ENCODE measurements at regions not wholly inside any gene's neighbourhood (a gene's known extent, or its start where the extent isn't known, plus 50 kb on each side); places are given as distances from the start of the nearest gene placed in this dataset.
A peak's percentile ranks its signal among the peaks of the same experiment; 100 is the strongest.
"Not testable (repeated sequence)": the region's sequence is repeated elsewhere in the genome, so short reads cannot be mapped to it uniquely, and the experiment has no call there.

DNA sequence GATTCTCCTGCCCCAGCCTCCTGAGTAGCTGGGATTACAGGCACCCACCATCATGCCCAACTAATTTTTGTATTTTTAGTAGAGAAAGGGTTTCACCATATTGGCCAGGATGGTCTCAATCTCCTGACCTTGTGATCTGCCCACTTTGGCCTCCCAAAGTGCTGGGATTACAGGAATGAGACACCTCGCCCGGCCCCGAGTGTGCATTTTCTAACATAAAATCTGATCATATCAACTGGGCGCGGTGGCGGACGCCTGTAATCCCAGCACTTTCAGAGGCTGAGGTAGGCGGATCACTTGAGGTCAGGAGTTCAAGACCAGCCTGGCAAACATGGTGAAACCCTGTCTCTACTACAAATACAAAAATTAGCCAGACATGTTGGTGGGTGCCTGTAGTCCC, 745.5 kb upstream of the TPTE start:
- DNase-seq = peak in 2 of 10 donors; percentile 83 to 89
- intact Hi-C loops (cut with DNase I) = not testable (repeated sequence)

DNA sequence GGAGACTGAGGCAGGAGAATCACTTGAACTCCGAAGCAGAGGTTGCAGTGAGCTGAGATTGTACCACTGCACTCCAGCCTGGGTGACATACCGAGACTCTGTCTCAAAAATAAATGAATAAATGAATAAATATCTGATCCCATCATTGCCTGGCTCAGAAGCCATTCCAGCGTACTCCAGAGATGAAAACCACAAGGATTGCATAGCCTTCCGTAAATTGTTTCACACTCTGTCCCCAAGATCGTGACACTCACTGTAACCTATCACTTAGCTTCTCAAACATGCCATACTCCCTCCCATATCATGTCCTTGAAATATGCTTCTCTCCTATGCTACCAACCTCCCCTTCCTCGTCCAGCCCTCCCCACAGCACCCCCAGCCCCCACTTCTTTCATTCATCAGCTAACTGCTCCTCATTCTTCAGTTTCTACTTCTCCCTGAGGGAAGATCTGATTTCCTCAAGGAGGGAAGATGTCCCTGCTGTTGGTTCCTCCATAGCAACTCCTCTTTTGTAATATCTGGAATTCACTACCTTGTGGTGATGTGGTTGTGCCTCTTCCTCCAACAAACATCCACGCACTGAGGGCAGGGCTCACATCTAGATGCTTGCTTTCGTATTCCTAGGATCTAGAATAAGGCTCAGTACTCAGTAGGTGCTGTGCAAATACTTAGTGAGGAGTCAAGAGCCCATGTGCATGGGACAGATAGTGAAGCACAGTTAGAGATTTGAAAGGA, 744.9 kb upstream of the TPTE start:
- DNase-seq; intact Hi-C loops (cut with DNase I): not testable (repeated sequence)

DNA sequence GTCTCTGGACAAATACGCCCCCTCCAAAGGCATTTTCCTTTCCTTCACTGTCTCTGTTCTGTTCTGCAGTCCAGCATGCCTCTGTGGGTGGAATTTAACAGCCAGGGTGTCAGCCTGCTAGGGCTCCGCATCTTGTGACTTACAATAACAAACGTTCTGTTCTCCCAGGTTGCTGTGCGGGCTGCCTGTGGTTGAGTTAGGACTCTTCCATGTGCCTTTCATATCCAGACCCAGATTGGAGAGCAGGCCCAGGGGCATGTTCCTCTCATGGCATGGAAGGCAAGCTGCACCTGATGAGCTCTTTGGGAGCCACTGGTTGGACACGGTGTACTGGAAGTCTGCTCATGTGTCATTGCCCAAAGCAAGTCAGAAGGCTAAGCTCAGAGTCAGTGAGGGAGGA, 742.8 kb upstream of the TPTE start:
- DNase-seq = peak in 2 of 10 donors; percentile 74 to 82
- intact Hi-C loops (cut with DNase I) = not testable (repeated sequence)

DNA sequence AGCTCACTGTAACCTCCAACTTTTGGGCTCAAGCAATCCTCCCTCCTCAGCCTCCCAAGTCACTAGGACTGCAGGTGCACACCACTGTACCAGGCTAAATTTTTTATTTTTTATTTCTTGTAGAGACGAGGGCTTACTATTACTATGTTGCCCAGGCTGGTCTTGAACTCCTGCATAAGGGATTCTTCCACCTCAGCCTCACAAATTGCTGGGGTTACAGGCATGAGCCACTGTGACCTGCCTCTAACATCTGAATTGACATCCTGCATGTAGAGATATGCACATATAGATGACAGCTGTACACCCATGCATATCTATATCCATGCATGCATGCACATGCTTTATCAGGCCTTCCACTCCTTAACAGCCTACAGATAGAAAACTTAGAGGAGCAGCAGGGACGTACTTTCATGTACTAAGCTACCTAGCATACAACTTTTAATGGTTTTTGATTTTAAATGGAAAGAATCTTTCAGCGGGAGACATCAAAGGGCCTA, 740.9 kb upstream of the TPTE start:
- intact Hi-C loops (cut with DNase I) = no loop called here

DNA sequence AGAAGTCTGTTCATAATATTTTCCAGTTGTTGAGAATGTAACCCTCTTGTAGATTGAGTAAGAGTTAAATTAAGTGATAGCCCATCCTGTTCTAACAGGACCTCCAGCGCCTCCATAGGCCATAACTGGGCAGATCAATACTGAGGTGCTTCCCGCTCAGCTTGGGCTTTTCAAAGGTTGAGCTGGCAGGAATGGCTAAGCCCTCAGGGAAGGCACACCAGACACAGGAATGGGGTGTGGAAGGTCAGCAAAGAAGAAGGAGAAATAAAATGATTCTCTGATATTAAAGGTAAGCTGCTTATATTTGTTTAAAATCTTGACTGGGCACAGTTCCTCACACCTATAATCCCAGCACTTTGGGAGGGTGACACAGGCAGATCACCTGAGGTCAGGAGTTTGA, 737.8 kb upstream of the TPTE start:
- intact Hi-C loops (cut with DNase I) = not testable (repeated sequence)

More for the DNA sequence above, 740.9 kb upstream of the TPTE start:
- no peak for DNase-seq

DNA sequence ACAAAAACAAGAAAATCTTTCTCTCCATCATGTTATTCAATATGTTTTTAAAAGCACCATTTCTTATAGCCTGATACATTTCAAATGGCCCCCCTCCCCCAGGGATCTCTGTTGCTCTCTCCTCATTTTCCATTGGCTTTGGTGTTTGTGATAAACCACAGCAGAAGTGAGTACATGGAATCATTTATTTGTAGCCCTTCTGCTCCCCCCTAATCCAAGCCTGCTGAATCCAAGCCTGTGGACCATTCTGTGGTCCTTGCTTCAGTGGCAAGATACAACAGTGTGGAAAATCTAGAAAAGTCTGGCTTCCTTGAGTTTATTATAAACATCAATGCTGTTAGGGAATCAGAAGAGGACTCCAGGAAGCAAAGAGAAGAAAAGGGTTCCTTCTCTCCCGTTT, 737.2 kb upstream of the TPTE start:
- DNase-seq; intact Hi-C loops (cut with DNase I): not testable (repeated sequence)

More for the DNA sequence above, 737.8 kb upstream of the TPTE start:
- DNase-seq = not testable (repeated sequence)

DNA sequence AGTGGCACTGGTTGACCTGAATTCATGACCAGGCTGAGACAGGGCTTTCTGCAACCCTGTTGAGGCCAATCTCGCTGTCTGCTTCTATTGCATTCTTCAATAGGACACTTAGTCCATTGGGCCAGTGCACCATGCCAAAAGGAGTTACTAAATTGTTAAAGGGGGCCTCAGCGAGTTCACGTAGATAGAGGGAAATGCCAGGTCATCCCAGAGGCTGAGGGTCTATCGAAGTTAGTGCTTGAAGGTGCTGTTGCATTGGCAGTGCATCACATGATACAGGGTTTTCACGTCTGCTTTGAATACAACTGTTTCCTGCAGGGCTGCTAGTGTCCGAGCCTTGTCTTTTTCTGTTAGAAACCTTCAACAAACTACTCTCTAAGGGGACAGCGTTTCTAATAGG, 735.3 kb upstream of the TPTE start:
- DNase-seq; intact Hi-C loops (cut with DNase I): not testable (repeated sequence)

DNA sequence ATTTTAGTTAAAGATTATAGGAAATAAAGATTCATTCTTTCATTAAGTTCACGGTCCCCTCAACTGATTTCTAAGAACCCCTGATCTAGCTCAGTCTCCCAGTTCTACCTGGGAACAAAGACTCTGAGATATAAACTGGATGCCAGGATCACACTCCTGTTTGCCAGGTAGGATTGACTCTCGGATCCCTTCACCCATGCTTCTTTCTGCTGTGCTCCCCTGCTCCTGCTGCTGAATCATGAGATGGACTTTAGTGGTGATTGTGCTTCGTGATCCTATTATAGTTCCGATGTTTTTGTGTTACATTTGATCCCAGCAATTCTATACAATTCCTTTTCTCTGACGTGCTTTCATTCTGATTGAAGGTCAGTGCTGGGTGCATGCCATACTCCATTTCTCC, 733.1 kb upstream of the TPTE start:
- DNase-seq; intact Hi-C loops (cut with DNase I): not testable (repeated sequence)

DNA sequence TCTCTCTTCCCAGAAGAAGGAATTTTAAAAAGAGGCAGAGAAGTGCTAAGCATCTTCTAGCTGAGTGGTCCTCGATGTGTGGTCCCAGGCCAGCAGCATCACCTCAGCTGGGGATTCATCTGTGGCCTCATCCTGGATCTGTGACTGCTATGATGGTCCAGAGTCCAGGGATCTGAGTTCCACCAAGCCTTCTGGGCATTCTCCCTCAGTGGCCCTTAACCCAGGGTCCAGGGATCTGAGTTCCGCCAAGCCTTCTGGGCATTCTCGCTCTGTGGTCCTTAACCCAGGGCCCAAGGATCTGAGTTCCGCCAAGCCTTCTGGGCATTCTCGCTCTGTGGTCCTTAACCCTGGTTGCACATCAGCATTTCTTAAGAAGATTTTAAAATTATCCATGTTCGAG, 731.0 kb upstream of the TPTE start:
- DNase-seq = peak in 2 of 10 donors; percentile 35 to 74
- intact Hi-C loops (cut with DNase I) = not testable (repeated sequence)

DNA sequence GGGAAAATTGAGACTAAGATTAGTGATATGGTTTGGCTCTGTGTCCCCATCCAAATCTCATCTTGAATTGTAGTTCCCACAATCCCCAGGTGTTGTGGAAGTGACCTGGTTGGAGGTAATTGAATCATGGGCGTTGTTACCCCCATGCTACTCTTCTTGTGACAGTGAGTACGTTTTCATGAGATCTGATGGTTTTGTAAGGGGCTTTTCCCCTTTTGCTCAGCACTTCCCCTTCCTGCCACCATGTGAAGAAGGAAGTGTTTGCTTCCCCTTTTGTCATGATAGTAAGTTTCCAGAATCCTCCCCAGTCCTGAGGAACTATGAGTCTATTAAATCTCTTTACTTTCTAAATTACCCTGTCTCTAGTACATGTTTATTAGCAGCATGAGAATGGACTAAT, 729.9 kb upstream of the TPTE start:
- intact Hi-C loops (cut with DNase I); DNase-seq: not testable (repeated sequence)

DNA sequence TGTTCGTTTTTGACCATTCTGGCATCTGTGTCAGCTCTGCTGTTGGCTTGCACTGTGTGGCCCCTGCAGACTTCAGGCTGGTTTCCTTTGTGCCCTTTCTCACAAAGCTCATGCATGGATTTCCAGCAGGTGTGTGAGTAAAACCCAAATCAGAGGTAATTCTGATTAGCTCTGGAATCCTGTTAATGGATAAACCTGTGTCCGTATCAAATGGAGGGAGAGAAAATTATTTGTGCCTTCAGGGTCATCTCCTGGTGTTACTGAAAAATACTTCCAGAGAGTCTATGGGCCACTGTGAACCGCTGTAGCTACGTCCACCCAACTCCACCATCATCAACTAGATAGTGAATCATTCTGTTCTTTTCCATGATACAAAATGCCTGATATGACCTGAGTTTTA, 726.1 kb upstream of the TPTE start:
- intact Hi-C loops (cut with DNase I); DNase-seq: not testable (repeated sequence)

DNA sequence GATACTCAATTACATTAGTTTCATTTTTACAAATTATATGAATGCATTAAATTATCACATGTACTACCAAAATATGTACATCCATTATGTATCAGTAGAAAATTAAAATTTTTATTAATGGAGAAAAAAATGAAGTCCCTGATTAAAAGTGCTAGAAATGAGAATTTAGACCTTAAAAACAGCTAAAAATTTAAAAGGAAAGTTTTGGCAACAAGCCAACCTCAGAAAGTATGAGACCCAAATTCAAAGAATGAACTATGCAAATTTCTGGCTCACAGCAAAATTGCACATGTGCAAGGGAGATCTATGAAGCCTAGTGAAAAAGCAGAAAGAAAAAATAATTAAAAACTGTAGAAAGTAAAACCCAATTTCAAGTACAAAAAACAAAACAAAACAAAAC, 725.1 kb upstream of the TPTE start:
- DNase-seq; intact Hi-C loops (cut with DNase I): not testable (repeated sequence)

DNA sequence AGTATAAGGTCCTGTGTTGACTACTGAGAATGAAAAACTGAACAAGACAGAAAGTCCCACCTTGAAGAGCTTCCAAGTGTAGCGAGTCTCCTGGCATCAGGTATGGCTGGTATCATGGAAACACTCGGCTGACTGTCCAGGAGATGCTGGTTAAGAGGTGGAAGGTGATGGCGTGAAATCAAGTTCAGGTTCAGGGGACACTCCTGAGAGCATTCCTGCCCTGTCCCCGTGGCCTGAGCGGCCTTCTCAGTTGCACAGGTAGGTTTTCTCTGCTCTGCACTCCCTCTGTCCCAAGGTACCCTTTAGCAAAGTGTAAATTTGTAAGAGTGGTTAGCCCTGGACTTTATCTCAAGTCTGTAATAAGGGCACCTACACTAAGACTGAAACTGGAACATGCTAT, 713.7 kb upstream of the TPTE start:
- intact Hi-C loops (cut with DNase I); DNase-seq: not testable (repeated sequence)

DNA sequence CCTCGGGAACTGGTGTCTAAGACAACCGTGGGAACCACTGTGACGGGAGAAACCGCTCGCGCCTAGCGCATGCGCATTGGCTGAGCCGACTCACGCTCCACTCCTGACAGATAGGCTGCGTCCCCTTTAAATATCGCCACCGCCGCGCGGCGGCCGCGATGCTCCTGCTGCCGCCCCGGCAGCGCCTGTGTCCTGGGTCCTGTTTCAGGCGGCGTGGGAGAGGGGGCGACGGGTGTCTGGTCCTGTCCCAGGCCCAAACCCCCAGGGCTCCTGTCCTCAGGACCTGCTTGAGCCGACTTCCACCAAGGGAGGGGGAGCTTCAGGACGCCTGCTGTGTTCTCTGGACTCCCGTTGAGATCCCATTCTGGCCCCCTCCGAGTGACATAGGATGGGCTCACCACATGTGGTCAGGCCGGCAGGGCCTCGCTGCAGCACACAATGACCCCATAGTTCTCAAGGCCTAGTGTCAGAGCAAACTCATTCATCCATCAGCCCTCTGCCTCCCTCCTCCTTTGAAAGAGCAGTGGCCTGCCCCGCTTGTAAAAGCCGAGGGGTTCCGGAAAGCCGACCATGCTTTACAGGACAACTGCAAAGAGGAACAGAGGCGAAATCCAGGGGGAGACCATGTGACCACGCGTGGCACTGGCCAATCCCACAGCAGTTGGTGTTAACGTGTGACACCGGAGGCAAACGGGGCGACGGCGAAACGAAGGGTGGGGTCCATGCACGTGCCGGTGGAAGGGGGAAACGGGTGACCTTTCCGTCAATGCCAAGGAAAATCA, 710.0 kb upstream of the TPTE start:
- peak in 3 of 10 donors; percentile 42 to 82 (median 55) for DNase-seq
- intact Hi-C loops (cut with DNase I) = not testable (repeated sequence)

DNA sequence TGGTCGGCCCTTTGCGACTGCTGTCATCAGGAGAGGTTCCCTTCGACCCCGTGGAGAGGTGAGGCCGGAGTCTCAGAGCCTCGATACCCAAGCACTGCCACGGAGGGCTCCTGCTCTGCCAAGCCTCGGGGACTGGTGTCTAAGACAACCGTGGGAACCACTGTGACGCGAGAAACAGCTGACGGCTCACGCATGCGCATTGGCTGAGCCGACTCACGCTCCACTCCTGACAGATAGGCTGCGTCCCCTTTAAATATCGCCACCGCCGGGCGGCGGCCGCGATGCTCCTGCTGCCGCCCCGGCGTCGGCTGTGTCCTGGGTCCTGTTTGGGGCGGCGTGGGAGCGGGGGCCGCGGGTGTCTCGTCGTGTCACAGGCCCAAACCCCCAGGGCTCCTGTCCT, 708.9 kb upstream of the TPTE start:
- intact Hi-C loops (cut with DNase I) = not testable (repeated sequence)

DNA sequence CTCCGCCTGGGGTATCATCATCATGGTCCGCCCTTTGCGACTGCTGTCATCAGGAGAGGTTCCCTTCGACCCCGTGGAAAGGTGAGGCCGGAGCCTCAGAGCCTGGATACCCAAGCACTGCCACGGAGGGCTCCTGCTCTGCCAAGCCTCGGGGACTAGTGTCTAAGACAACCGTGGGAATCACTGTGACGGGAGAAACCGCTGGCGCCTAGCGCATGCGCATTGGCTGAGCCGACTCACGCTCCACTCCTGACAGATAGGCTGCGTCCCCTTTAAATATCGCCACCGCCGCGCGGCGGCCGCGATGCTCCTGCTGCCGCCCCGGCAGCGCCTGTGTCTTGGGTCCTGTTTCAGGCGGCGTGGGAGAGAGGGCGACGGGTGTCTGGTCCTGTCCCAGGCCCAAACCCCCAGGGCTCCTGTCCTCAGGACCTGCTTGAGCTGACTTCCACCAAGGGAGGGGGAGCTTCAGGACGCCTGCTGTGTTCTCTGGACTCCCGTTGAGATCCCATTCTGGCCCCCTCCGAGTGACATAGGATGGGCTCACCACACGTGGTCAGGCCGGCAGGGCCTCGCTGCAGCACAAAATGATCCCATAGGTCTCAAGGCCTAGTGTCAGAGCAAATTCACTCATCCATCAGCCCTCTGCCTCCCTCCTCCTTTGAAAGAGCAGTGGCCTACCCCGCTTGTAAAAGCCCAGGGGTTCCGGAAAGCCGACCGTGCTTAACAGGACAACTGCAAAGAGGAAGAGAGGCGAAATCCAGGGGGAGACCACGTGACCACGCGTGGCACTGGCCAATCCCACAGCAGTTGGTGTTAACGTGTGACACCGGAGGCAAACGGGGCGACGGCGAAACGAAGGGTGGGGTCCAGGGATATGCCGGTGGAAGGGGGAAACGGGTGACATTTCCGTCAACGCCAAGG, 707.2 kb upstream of the TPTE start:
- peak in 4 of 10 donors; percentile 50 to 88 (median 74) for DNase-seq

More for the DNA sequence above, 708.9 kb upstream of the TPTE start:
- not testable (repeated sequence) for DNase-seq

DNA sequence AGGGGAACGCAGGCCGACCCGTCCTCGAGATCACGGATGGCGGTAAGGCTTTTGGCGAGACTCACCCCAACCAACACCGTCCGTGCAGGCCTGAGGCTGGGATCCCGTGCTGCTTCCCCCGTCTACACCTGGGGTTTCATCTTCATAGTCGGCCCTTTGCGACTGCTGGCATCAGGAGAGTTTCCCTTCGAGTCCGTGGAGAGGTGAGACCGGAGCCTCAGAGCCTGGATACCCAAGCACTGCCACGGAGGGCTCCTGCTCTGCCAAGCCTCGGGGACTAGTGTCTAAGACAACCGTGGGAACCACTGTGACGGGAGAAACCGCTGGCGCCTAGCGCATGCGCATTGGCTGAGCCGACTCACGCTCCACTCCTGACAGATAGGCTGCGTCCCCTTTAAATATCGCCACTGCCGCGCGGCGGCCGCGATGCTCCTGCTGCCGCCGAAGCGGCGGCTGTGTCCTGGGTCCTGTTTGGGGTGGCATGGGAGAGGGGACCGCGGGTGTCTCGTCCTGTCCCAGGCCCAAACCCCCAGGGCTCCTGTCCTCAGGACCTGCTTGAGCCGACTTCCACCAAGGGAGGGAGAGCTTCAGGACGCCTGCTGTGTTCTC, 706.1 kb upstream of the TPTE start:
- DNase-seq = peak in 1 of 10 donors; percentile 58
- intact Hi-C loops (cut with DNase I) = not testable (repeated sequence)

More for the DNA sequence above, 707.2 kb upstream of the TPTE start:
- intact Hi-C loops (cut with DNase I) = not testable (repeated sequence)

DNA sequence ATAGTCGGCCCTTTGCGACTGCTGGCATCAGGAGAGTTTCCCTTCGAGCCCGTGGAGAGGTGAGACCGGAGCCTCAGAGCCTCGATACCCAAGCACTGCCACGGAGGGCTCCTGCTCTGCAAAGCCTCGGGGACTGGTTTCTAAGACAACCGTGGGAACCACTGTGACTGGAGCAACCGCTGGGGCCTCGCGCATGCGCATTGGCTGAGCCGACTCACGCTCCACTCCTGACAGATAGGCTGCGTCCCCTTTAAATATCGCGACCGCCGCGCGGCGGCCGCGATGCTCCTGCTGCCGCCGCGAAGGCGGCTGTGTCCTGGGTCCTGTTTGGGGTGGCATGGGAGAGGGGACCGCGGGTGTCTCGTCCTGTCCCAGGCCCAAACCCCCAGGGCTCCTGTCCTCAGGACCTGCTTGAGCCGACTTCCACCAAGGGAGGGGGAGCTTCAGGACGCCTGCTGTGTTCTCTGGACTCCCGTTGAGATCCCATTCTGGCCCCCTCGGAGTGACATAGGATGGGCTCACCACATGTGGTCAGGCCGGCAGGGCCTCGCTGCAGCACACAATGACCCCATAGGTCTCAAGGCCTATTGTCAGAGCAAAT, 704.5 kb upstream of the TPTE start:
- intact Hi-C loops (cut with DNase I); DNase-seq: not testable (repeated sequence)

DNA sequence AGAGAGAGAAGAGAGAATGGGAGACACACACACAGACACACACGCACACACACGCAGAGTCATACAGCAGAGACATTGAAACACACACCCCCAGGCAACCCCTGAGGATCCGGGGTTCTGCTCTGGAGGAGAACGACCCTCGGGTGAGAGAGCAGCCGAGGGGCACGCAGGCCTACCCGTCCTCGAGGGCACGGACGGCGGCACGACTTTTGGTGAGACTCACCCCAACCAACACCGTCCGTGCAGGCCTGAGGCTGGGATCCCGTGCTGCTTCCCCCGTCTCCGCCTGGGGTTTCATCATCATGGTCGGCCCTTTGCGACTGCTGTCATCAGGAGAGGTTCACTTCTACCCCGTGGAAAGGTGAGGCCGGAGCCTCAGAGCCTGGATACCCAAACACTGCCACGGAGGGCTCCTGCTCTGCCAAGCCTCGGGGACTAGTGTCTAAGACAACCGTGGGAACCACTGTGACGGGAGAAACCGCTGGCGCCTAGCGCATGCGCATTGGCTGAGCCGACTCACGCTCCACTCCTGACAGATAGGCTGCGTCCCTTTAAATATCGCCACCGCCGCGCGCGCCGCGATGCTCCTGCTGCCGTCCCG, 703.4 kb upstream of the TPTE start:
- DNase-seq; intact Hi-C loops (cut with DNase I): not testable (repeated sequence)

All from posterior cingulate gyrus (tissue), 11 donors.